HG03159 (cell line): ENCODE measurements at regions not wholly inside any gene's neighbourhood (a gene's known extent, or its start where the extent isn't known, plus 50 kb on each side); places are given as distances from the start of the nearest gene placed in this dataset.

Experiments used
- ATAC-seq: cut with Tn5 transposase; IDR thresholded peaks from one replicate; pipeline ENCODE4 v1.9.1; 2021; ENCODE audit warnings: mild to moderate bottlenecking, moderate library complexity; ENCODE audit not compliant: unreplicated experiment

DNA sequence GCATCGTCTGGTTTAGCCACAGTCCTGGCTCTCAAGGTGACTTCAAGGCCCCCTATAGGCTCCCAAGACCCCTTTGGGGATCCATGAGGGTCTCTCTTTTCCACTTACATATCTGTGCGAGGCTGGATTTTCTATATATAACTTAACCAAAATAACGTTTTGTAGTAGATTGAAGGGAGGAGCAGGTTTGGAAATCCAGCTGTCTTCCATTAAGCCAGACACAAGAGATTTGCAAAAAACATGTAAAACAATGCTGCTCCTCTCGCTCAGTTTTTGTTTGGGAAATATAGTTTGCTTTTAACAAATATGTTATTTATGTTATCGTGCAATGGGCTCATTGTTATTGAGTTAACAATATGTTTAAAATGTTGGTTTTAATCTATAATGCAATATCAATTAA lies 811.2 kb downstream of the TYW1 start:
- ATAC-seq = no peak

GRCh38 chr7:67809586-67809985 lies 813.0 kb downstream of the TYW1 start:
- ATAC-seq = no peak

GRCh38 chr7:67813621-67814292 lies 817.1 kb downstream of the TYW1 start:
- no peak for ATAC-seq

DNA sequence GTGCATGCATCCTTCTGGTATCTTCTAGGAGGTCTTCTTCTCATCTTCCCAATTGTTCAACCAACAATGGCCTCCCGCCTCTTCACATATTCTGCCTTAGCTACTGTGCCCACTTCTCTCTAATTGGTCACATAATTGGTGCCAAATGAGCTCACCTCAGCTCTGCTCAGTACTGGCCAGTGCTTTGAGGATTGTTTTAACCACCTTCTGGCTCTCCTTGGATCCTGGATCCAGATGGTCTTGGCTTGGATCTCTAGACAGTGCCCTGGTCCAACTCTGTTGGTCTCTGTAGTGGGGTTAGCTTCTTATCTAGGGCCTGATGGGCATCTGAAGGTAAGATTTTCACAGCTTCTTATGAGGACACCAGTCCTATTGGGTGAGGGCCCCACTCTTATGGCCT lies 820.8 kb downstream of the TYW1 start:
- ATAC-seq = no peak

GRCh38 chr7:67821116-67821515 lies 824.5 kb downstream of the TYW1 start:
- no peak for ATAC-seq

DNA sequence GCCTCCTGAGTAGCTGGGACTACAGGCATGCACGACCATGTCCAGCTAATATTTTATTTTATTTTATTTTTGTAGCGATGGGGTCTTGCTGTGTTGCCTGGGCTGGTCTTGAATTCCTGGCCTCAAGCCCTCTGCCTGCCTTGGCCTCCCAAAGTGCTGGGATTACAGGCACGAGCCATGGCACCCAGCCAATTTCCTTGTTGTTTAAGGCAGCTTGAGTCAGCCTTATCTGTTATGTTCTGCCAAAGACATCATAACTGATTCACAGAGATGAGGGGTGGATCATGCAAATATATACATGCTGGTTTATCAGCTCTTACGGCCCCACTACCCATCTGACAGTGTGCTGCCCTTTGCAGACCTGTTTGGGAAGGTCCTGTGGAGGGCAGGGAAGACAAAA lies 826.7 kb downstream of the TYW1 start:
- ATAC-seq = no peak

DNA sequence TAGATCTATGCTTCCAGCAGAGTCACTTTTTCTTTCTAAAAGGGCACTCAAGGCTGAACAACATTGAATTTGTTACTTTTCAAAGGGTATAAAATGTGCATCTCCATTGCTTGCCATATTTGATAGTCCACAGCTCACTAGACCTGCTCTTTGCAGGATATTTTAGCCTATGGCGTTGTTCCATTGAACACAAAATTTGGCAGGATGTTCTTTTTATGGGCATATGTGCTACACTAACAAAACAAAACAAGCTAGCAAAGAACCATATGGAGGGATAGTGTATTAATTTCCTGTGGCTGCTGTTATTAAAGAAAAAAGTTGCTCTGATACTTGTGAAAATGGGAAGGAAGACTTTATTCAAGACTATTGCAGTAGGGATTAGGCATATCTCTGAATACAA lies 828.7 kb downstream of the TYW1 start:
- no peak for ATAC-seq

DNA sequence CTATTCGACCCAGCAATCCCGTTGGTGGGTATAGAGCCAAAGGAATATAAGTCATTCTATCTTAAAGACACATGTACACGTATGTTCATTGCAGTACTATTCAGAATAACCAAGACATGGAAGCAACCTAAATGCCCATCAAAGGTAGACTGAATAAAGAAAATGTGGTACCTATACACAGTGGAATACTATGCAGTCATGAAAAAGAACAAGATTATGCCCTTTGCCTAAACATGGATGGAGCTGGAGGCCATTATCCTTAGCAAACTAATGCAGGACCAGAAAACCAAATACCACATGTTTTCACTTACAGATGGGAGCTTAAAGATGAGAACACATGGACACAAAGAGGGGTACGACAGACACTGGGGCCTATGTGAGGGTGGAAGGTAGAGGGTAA lies 845.3 kb downstream of the TYW1 start:
- ATAC-seq = no peak

DNA sequence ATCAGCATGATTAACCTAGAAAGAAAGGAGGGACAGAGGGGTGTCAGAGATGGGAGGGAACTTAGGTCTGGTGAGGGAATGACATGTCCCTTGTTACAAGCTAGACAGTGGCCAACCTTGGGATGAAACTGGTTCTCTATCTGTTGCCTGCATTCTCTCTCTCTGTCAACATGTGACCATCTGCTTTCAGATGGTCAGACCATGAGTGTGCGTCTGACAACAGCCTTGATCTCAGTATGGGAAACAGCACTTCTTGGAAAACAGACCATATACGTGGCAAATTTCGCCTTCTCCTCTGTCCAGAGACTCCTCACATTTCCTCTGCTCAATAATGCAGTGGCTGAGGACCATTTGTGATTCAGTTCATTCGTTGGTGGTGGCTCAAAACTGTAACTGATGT lies 845.9 kb downstream of the TYW1 start:
- no peak for ATAC-seq

GRCh38 chr7:67843001-67843565 lies 846.5 kb downstream of the TYW1 start:
- ATAC-seq = no peak

- ATAC-seq = no peak
Observed at GRCh38 chr7:67843615-67844014, 847.0 kb downstream of the TYW1 start.

GRCh38 chr7:67847092-67847787 lies 850.6 kb downstream of the TYW1 start:
- ATAC-seq = no peak

- ATAC-seq = no peak
Observed at GRCh38 chr7:67854221-67855178, 857.9 kb downstream of the TYW1 start.

- ATAC-seq = no peak
Observed at GRCh38 chr7:67855322-67855721, 858.7 kb downstream of the TYW1 start.

- no peak for ATAC-seq
Observed at GRCh38 chr7:67856046-67856445, 859.4 kb downstream of the TYW1 start.

DNA sequence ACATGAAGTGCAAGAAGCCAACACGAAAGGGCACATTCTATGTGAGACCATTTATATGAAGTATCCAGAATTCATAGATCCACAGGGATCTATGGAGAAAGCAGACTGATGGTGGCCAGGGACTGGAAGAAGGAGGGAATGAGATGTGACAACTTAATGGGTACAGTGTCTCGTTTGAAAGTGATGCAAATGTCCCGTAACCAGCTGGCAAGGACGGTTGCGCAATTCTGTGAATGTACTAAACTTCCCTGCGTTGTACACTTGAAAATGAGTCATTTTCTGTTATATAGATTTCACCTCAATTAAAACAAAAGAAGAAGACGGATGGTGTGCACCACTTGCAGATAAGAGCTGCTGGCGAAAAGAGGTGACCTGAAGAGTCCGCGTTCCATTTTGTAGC lies 861.1 kb downstream of the TYW1 start:
- ATAC-seq = no peak

GRCh38 chr7:67858931-67859330 lies 862.3 kb downstream of the TYW1 start:
- no peak for ATAC-seq

DNA sequence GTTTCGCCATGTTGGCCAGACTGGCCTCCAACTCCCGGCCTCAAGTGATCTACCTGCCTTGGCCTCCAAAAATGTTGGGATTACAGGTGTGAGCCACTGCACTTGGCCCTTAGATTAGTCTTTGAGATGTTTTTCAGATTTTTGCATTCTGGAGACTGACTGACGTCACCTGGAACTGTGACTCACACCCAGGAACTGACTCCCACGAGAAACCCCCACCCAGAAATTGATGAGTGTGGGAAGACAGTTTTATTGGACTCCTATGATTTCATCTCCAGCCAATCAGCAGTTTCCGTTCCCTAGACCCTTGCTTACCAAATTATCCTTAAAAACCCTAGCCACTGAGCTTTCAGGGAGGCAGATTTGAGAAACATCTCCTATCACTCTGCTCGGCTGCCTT lies 867.3 kb downstream of the TYW1 start:
- no peak for ATAC-seq

DNA sequence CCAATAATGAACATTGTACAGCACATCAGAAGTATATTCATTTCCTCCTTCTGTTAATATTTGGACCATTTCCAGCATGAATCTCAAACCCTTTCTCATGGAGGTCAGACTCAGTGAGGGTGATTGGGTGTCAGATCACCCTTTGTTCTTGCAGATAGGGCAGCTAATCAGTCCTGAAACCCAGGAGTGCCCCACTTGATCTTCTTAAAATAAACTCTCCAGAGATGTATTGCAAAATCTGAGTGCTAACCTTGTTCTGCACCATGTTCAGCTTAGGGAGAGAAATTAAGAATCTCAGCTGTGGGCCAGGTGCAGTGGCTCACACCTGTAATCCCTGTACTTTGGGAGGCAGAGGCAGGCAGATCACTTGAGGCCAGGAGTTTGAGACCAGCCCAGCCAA lies 869.4 kb downstream of the TYW1 start:
- ATAC-seq = no peak

- ATAC-seq = no peak
Observed at GRCh38 chr7:67866812-67867211, 870.2 kb downstream of the TYW1 start.

DNA sequence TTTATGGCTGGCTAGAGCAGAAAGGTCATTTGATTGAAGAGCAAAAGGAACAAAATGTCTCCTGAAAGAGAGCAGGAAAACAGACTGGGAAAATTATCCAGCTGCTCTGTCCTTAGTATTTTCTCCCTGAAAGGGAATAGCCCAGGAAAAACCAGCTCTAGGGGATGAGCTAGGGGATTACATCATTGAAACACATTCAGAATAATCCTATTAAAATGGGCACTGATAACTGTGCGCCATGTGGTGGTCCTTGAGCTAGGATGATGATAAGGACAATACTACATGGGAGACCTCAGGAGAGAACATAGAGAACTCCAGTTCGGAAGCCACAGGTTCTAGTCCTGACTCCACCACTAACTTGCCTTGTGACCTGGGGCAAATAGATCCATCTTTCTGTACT lies 873.8 kb downstream of the TYW1 start:
- ATAC-seq = no peak
